MCF 10A (cell line): ENCODE measurements at regions not wholly inside any gene's neighbourhood (a gene's known extent, or its start where the extent isn't known, plus 50 kb on each side); places are given as distances from the start of the nearest gene placed in this dataset.

Experiments
- BruUV-seq: library from RNA; stranded (reverse); fragments of 400-500 nt; replicated peaks from 2 replicates; lab custom pipeline; 2021; lab: Mats Ljungman, UMichigan
- CTCF ChIA-PET: fragments of 300-600 bp; sonication (Branson Sonifier 250); formaldehyde crosslinking; extraction: SDS; loops from one replicate; lab custom pipeline; 2021; ENCODE audit warnings: antibody characterized with exemption, inconsistent platforms; lab: Yijun Ruan, JAX
- POLR2A ChIA-PET: fragments of 300-600, 350-650 bp; sonication (Branson Sonifier 250); formaldehyde crosslinking; extraction: SDS; loops from one replicate; lab custom pipeline; 2020; ENCODE audit warnings: antibody characterized with exemption, inconsistent platforms; lab: Yijun Ruan, JAX
- DNase-seq: peaks from one replicate; pipeline ENCODE4 v3.0.0-alpha.2; 2018; ENCODE audit not compliant: unreplicated experiment
- H3K27ac Mint-ChIP-seq: one replicate; pipeline ENCODE4 v1.8.0; 2022; ENCODE audit warnings: mild to moderate bottlenecking, low read depth, mixed read lengths; ENCODE audit not compliant: unreplicated experiment
- H3K27me3 Mint-ChIP-seq: one replicate; pipeline ENCODE4 v1.8.0; 2022; ENCODE audit warnings: mixed read lengths; ENCODE audit not compliant: insufficient read depth, unreplicated experiment
- H3K36me3 Mint-ChIP-seq: one replicate; pipeline ENCODE4 v1.8.0; 2022; ENCODE audit warnings: mild to moderate bottlenecking, moderate library complexity, mixed read lengths; ENCODE audit not compliant: insufficient read depth, unreplicated experiment
- H3K4me1 Mint-ChIP-seq: one replicate; pipeline ENCODE4 v1.8.0; 2022; ENCODE audit warnings: mixed read lengths; ENCODE audit not compliant: insufficient read depth, unreplicated experiment
- H3K4me3 Mint-ChIP-seq: one replicate; pipeline ENCODE4 v1.8.0; 2022; ENCODE audit warnings: mild to moderate bottlenecking, moderate library complexity, mixed read lengths; ENCODE audit not compliant: unreplicated experiment
- H3K9me3 Mint-ChIP-seq: one replicate; pipeline ENCODE4 v1.8.0; 2022; ENCODE audit warnings: mixed read lengths; ENCODE audit not compliant: unreplicated experiment
- intact Hi-C: fragments of 100-400 bp; cut with micrococcal nuclease; formaldehyde crosslinking; loops from 2 replicates; pipeline ENCODE4 v1.14.1; 2022
- TF ChIP-seq, protein P1 (sequence below): fragments of 200-600 bp; IDR thresholded peaks from one replicate; pipeline ENCODE4 v1.8.0; 2022; ENCODE audit warnings: antibody characterized with exemption, mild to moderate bottlenecking; ENCODE audit not compliant: unreplicated experiment

DNA sequence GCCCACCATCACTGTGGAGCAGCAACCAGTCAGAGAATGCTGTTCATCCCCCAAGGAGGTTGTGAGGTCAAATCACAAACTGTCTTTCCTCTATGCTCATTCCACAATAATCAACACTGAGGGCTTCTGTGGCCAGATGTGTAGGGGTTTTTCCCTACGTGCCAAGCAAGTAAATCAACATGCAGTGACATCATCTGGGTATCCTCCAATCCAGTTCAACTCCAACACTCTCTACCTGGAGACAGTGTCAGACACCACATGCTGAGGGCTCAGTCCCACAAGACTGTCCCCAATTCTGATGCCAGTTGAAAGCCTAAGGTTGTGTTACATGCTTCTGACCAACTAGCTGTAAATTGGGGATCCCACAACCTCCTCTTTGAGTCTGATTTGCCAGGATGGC, 57.3 kb upstream of the DMRT1 start:
- Mint-ChIP-seq H3K36me3 (peaks cover 6% of the 10 kb centered on the region), H3K4me1 (no peaks in the 10 kb centered on the region), H3K9me3 (no peaks in the 10 kb centered on the region), H3K4me3 (no peak overlapping the region), H3K27me3 (no peaks in the 10 kb centered on the region), H3K27ac (no peak overlapping the region)
- TF ChIP-seq, protein P1, sequence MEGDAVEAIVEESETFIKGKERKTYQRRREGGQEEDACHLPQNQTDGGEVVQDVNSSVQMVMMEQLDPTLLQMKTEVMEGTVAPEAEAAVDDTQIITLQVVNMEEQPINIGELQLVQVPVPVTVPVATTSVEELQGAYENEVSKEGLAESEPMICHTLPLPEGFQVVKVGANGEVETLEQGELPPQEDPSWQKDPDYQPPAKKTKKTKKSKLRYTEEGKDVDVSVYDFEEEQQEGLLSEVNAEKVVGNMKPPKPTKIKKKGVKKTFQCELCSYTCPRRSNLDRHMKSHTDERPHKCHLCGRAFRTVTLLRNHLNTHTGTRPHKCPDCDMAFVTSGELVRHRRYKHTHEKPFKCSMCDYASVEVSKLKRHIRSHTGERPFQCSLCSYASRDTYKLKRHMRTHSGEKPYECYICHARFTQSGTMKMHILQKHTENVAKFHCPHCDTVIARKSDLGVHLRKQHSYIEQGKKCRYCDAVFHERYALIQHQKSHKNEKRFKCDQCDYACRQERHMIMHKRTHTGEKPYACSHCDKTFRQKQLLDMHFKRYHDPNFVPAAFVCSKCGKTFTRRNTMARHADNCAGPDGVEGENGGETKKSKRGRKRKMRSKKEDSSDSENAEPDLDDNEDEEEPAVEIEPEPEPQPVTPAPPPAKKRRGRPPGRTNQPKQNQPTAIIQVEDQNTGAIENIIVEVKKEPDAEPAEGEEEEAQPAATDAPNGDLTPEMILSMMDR = no peak
- ChIA-PET CTCF (interaction anchor here (0.7 kb wide), 1 partner anchor 259 kb away, joined by 3 read pairs; no protein-coding TSS in a partner anchor), POLR2A (no interaction called here)
- intact Hi-C loops = no loop called here
- no TSS peak for BruUV-seq
- DNase-seq = no peak

DNA sequence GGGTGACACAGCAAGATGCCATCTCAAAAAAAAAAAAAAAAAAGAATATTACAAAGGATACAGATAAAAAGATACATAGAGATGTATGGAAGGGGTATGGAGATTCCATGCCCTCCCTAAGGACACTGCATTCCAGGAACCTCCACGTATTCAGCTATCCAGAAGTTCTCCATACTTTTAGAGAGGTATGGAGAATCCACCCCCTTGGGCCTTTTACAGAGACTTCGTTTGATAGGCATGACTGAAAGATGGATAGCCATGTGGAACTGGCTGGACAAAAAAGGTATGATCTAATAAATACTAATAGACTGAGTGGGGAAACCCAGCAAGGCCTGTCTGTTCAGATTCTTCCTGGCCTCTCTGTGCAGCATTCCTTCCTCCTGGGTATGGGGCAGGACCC, 56.6 kb upstream of the DMRT1 start:
- CTCF ChIA-PET = interaction anchor here (0.6 to 1.2 kb wide), 3 partner anchors 15 to 1164 kb away, joined by 3 to 7 read pairs (median 4); no protein-coding TSS in a partner anchor
- TF ChIP-seq, protein P1 = no peak

DNA sequence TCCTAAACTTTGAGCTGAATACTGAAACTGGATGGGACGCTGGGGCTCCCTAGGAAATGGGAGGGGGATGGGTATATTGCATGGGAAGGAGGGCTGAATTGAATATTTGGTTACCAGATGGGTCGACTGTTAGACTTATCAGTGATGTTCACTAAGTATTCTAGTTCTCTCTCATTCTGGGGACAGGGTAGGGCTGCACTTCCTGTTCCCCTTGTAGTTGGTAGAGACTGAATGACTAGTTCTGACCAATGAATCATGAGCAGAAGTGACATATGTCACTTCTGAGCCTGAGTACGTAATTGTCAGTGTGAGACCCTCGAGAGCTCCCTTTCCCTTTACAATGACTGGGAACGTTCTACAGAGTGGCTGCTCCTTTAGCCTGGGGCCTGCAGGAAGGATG, 55.5 kb upstream of the DMRT1 start:
- BruUV-seq = no TSS peak

More for the DNA sequence above, 56.6 kb upstream of the DMRT1 start:
- DNase-seq = no peak
- intact Hi-C loops = no loop called here
- H3K9me3 Mint-ChIP-seq = no peaks in the 10 kb centered on the region
- no peak overlapping the region for H3K27ac Mint-ChIP-seq
- BruUV-seq = no TSS peak
- no peaks in the 10 kb centered on the region for H3K27me3 Mint-ChIP-seq
- no peaks in the 10 kb centered on the region for H3K4me1 Mint-ChIP-seq
- no peak overlapping the region for H3K4me3 Mint-ChIP-seq
- H3K36me3 Mint-ChIP-seq = peaks cover 6% of the 10 kb centered on the region
- POLR2A ChIA-PET = no interaction called here

DNA sequence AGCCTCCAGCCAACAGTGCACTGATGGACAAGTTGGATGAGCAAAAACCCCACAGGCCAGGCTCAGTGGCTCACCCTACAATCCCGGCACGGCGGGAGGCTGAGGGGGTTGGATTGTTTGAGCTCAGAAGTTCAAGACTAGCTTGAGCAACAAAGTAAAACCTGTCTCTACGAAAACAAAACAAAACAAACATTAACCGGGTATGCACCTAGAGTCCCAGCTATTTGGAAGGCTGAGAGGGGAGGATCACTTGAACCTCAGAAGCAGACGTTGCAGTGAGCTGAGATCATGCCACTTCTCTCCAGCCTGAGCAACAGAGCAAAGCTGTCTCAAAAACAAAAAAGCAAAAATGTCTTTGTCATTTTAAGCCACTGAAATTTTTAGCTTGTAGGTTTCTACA, 55.1 kb upstream of the DMRT1 start:
- peaks cover 6% of the 10 kb centered on the region for H3K36me3 Mint-ChIP-seq
- H3K27me3 Mint-ChIP-seq = no peaks in the 10 kb centered on the region
- no peak overlapping the region for H3K4me3 Mint-ChIP-seq
- TF ChIP-seq, protein P1 = no peak
- intact Hi-C loops = no loop called here
- no peak overlapping the region for H3K27ac Mint-ChIP-seq
- no peaks in the 10 kb centered on the region for H3K4me1 Mint-ChIP-seq
- DNase-seq = no peak
- no TSS peak for BruUV-seq
- no peaks in the 10 kb centered on the region for H3K9me3 Mint-ChIP-seq
- POLR2A ChIA-PET = no interaction called here
- CTCF ChIA-PET = interaction anchor here (0.6 to 1.1 kb wide), 3 partner anchors 20 to 222 kb away, joined by 3 to 5 read pairs (median 4); no protein-coding TSS in a partner anchor

More for the DNA sequence above, 55.5 kb upstream of the DMRT1 start:
- CTCF ChIA-PET = interaction anchor here (0.6 to 1.2 kb wide), 4 partner anchors 16 to 223 kb away, joined by 3 to 5 read pairs (median 4); no protein-coding TSS in a partner anchor
- Mint-ChIP-seq H3K27me3 (no peaks in the 10 kb centered on the region), H3K36me3 (peaks cover 6% of the 10 kb centered on the region), H3K9me3 (no peaks in the 10 kb centered on the region), H3K4me3 (no peak overlapping the region), H3K27ac (no peak overlapping the region), H3K4me1 (no peaks in the 10 kb centered on the region)
- POLR2A ChIA-PET = no interaction called here
- no peak for DNase-seq
- TF ChIP-seq, protein P1 = no peak
- intact Hi-C loops = no loop called here
